ENCODE measurements at regions not wholly inside any gene's neighbourhood (a gene's known extent, or its start where the extent isn't known, plus 50 kb on each side); places are given as distances from the start of the nearest gene placed in this dataset.

DNA sequence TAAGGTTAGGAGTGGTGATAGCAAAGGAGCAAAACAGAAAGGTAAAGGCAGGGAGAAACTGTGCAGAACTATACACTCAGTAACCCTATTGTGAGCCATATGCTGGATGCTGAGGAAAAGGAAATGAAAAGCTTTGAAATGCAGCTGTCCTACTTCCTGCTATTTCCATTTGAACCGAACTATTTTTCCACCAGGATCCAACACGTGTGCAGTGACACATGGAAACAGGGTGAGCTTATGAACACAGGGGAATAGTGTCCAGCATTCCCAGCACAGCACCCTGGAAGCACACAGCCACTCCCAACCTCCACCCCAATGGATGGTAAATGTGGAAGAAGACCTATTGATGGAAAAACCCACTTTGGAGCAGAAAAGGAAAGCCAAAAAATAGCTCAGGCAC lies 69.0 kb upstream of the SLC12A2 start:
- TF ChIP-seq YY1 (IDR thresholded peaks at IDR 0.05; ENCODE audit: low read depth, low read length) (no peak), TCF12 (IDR thresholded peaks at IDR 0.05; ENCODE audit: low read depth, low read length) (no peak), KDM1A (IDR thresholded peaks at IDR 0.05; ENCODE audit: borderline replicate concordance, low read length) (no peak), POLR2AphosphoS5 (IDR thresholded peaks at IDR 0.05; ENCODE audit: low read depth, low read length) (no peak), CBX5 (IDR thresholded peaks at IDR 0.05; ENCODE audit: low read depth, low read length) (no peak), ZNF274 (IDR thresholded peaks at IDR 0.05; ENCODE audit: borderline replicate concordance, extremely low read depth, low read length) (no peak), MAFK (IDR thresholded peaks at IDR 0.05; ENCODE audit: low read depth, low read length) (no peak)
- TF ChIP-seq, protein P1, sequence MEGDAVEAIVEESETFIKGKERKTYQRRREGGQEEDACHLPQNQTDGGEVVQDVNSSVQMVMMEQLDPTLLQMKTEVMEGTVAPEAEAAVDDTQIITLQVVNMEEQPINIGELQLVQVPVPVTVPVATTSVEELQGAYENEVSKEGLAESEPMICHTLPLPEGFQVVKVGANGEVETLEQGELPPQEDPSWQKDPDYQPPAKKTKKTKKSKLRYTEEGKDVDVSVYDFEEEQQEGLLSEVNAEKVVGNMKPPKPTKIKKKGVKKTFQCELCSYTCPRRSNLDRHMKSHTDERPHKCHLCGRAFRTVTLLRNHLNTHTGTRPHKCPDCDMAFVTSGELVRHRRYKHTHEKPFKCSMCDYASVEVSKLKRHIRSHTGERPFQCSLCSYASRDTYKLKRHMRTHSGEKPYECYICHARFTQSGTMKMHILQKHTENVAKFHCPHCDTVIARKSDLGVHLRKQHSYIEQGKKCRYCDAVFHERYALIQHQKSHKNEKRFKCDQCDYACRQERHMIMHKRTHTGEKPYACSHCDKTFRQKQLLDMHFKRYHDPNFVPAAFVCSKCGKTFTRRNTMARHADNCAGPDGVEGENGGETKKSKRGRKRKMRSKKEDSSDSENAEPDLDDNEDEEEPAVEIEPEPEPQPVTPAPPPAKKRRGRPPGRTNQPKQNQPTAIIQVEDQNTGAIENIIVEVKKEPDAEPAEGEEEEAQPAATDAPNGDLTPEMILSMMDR (IDR thresholded peaks at IDR 0.05; ENCODE audit: control extremely low read depth in 1 of 3, insufficient read depth in 1 of 3, low read depth in 1 of 3, low read length in 3 of 3), result no peak
